ENCODE measurements at regions not wholly inside any gene's neighbourhood (a gene's known extent, or its start where the extent isn't known, plus 50 kb on each side); places are given as distances from the start of the nearest gene placed in this dataset.

GRCh38 chr2:156697906-156698305 is 261.7 kb downstream of the GPD2 start:
- DNase-seq (ENCODE audit: low read depth), result no peak

DNA sequence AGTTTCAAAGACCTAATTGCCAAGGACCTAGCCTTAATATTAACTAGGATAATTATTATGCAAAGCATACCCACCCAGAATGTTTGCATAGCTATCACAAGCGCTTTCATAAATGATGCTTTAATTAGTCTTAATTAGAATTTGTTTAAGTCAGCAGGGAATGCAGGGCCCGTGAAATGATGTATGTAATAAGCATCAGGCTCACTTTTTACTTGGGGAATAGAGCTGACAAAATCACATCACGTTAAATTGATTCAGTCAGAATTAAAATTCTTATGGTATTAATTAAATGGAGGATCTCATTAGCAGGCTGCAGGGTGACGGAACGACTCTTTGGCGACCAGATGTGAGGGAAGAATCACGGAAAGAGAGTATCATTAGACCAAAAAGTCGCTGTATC is 264.5 kb downstream of the GPD2 start:
- no peak for DNase-seq (ENCODE audit: low read depth)

- DNase-seq (ENCODE audit: low read depth), result no peak
Measured at GRCh38 chr2:156702541-156702940, 266.4 kb downstream of the GPD2 start.

- DNase-seq (ENCODE audit: low read depth), result no peak
Measured at GRCh38 chr2:156703642-156704041, 267.5 kb downstream of the GPD2 start.

GRCh38 chr2:156704132-156704531 is 268.0 kb downstream of the GPD2 start:
- no peak for DNase-seq (ENCODE audit: low read depth)

DNA sequence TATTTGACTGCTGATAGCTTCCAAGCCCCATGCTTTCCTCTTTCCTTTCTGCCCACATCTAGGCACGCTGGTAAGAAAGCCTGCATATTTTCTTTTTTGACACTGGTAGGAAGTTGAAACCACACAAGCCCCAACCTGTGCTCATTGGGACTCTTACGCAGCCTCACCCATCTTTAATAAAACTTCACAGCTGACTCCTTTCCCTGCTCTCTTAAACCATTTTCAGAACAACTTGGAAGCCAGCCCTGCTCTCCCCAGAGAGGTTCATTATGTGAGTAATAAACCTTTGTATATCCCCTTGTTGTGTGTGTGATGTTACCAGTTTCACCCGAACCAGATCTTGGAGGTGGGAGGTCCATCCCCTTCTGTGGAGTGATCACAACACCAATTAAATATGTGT is 268.4 kb downstream of the GPD2 start:
- no peak for DNase-seq (ENCODE audit: low read depth)

- no peak for DNase-seq (ENCODE audit: low read depth)
Measured at GRCh38 chr2:156706576-156706975, 270.4 kb downstream of the GPD2 start.

DNA sequence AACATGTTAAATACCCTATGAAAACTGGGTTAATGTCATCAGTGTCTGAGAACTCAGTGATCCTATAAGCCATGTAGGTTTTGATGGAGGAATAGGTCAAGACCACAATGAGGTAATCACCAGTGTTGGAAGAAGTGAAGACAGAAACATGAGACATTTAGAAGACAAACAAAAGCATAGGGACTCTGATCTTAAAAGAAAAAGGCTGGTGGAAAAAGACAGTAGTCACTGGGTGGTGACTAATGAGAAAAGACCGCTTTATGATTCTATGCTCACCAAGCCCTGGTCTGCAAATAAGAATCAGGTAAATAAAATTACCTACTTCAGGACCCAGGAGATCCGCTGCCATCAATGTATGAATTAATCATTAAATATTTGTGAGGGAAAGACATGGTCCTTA is 271.9 kb downstream of the GPD2 start:
- DNase-seq (ENCODE audit: low read depth), result no peak

DNA sequence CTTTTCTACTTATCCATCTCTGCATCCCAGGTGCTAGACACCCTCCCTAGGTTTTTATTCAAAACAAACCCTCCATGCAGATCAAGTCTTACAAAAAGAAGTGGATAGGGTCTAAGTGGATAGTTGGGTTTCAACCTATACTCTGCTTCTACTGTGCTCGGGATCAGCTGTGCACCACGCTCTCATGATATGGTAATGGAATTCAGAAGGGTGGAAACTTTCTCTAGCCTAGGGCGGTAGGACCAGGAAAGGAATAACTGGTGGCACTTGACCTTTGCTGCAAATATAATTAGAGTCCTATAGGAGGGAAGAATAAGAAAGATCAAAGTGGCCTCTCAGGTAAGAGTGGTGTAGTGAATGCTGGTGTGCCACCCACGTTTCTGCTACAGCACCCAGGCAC is 272.9 kb downstream of the GPD2 start:
- no peak for DNase-seq (ENCODE audit: low read depth)

- DNase-seq (ENCODE audit: low read depth), result no peak
Measured at GRCh38 chr2:156719036-156719435, 282.9 kb downstream of the GPD2 start.

GRCh38 chr2:156727867-156728266 is 291.7 kb downstream of the GPD2 start:
- DNase-seq (ENCODE audit: low read depth), result no peak

DNA sequence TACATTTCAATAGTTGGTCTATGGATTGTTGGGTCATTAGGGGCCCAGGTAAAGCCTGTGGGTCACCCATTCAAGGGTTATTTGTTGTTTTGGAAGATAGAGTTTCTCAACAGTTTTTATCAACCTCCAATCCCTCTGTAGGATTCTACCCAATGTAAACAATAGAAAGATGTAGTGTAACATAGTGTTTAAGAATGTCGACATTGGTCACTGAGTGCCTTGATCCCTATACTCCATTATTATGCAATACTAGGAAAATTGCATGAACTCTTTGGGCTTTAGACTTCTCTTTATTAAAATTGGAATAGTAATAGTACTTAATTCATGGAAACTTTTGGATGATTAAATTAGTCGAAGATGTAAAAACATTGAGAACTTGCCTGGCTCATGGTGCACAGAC is 292.1 kb downstream of the GPD2 start:
- DNase-seq (ENCODE audit: low read depth), result no peak

GRCh38 chr2:156731506-156731905 is 295.3 kb downstream of the GPD2 start:
- no peak for DNase-seq (ENCODE audit: low read depth)

DNA sequence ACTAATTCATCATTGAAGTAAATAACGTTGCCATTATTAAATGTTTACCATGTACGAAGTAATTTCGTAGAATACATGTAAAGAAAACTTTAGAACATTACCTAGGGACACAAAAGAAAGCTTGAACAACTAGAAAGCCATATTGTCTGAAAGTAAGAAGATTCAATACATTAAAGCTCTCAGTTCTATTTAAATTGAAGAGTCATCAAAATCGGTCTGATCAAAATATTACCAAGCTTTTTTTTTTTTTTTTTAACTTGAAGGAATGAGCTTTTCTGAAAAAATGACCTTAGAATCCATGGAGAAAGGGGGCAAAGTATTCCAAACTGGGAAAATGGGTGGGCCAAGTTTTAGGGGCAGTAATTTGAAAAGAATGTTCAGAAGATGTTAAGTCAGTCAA is 300.8 kb downstream of the GPD2 start:
- DNase-seq (ENCODE audit: low read depth), result no peak

GRCh38 chr2:156739301-156739700 is 303.1 kb downstream of the GPD2 start:
- DNase-seq (ENCODE audit: low read depth), result no peak

GRCh38 chr2:156745619-156746018 is 309.4 kb downstream of the GPD2 start:
- no peak for DNase-seq (ENCODE audit: low read depth)

DNA sequence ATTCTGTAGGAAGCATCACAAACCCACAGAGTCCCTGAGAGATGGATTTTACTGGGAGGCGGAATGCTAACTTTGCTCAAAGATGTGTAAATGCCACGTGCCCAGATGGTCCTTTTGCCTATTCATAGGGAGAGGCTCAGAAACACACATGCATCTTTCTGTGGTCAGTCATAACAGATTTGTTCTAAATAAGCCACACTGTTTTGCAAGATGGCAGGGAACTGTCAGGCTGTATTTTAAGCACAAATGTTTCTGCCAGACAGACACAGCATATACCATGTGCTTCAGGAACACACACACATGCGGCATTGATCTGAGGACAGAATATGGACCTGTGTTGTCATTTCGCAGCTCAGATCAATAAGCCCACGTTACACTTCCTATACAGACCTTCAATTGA is 312.0 kb downstream of the GPD2 start:
- no peak for DNase-seq (ENCODE audit: low read depth)

- DNase-seq (ENCODE audit: low read depth), result no peak
Measured at GRCh38 chr2:156752042-156752441, 315.9 kb downstream of the GPD2 start.

GRCh38 chr2:156753766-156754165 is 317.6 kb downstream of the GPD2 start:
- DNase-seq (ENCODE audit: low read depth), result no peak

DNA sequence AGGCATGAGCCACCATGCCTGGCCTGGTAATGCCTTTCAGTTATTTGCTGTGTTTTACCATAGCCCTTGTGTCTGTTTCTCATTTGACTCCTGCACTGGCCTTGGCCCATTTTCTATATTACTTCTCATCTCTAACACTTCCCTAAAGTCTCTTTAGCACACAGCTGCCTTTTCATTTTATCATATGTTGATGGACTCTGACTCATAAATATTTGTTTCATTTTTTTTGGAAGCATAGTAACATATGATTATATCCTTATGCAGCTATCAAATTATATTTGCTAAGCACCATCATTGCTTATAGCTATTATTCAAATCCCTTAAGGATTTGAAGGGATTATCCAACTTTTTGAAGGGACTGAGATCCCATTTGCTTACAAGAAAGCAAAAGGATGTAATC is 320.3 kb downstream of the GPD2 start:
- DNase-seq (ENCODE audit: low read depth), result no peak

DNA sequence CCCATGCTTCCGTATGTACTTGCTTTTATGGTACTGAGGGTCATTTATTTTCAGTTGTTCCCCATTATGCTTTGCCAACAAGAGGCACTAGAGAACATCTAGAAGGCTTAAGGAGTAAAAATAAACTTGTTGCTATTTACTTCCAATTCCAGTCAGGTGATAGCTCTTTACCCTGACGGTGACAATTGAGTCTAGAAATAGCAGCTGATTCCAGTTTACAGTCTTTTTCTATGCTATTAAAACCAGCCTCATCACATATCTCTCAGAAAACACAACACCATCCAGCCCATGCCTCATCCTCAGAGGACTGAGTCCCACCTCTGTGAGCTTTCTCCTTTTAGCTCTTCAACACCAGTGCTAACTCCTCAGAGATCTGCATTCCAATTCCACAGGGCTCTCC is 327.0 kb downstream of the GPD2 start:
- no peak for DNase-seq (ENCODE audit: low read depth)

DNA sequence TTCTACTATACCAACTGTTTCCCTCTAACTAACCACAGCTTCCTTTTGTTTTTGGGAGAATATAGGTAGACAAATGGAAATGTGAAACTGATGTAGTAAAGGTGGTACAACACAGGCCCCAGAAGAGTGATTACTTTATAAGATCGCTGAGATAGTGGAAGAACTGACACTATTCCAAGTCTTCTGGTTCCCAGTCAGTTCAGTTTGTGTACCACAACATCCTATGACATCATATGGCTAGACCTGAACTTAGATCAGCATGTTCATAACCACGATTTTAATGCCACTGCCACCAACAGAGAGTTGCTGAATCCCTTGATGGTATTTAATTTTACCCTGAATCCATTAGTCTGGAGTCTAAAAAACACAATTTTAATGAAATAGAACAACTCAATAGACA is 328.9 kb downstream of the GPD2 start:
- DNase-seq (ENCODE audit: low read depth), result no peak

DNA sequence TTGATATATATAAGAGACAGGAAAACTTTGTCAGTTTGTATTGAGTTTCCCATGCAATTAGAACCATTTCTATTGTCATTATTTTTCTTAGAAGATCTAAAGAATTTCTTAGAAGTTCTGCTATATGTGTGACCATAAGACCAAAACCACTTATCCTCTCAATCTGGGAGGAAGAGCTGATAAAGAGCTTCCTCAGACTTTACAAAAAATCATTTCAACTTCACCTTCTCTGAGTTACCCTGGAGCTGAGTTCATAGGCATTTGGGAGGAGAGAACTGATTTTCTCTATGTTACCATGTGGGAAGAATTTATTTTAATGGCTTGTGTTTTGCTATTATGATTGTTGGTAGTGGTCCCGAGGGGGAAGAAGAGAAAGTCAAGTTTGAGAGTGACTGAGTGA is 329.3 kb downstream of the GPD2 start:
- DNase-seq (ENCODE audit: low read depth), result no peak

- DNase-seq (ENCODE audit: low read depth), result no peak
Measured at GRCh38 chr2:156769802-156770201, 333.6 kb downstream of the GPD2 start.

GRCh38 chr2:156778916-156779315 is 342.7 kb downstream of the GPD2 start:
- DNase-seq (ENCODE audit: low read depth), result no peak

Measured in GM04503 (cell line).